GM06990 (cell line): ENCODE measurements at regions not wholly inside any gene's neighbourhood (a gene's known extent, or its start where the extent isn't known, plus 50 kb on each side); places are given as distances from the start of the nearest gene placed in this dataset.

Experiments used
- DNase-seq: peaks from one replicate; pipeline ENCODE4 v3.0.0-alpha.2; 2011; ENCODE audit not compliant: insufficient read length; ENCODE audit errors: extremely low read depth
- H3K27me3 ChIP-seq: replicated peaks from 2 replicates; pipeline ENCODE4 v1.6.0; 2011; ENCODE audit warnings: low read length; ENCODE audit not compliant: control insufficient read depth, insufficient read depth
- H3K36me3 ChIP-seq: 2 replicates; pipeline ENCODE4 v1.5.1; 2011; ENCODE audit warnings: low read length; ENCODE audit not compliant: control insufficient read depth, insufficient read depth
- H3K4me3 ChIP-seq: replicated peaks from 2 replicates; pipeline ENCODE4 v1.5.1; 2011; ENCODE audit warnings: low read depth, mild to moderate bottlenecking, control low read depth, low read length
- CTCF ChIP-seq: IDR thresholded peaks from 2 replicates; pipeline ENCODE4 v1.5.1; 2011; ENCODE audit warnings: low read length, control low read depth, mild to moderate bottlenecking, inconsistent platforms; ENCODE audit not compliant: insufficient read depth, poor library complexity, severe bottlenecking

- Histone ChIP-seq H3K27me3 (no peaks in the 10 kb centered on the region), H3K4me3 (no peak overlapping the region), H3K36me3 (no peaks in the 10 kb centered on the region)
- no peak for TF ChIP-seq CTCF
- no peak for DNase-seq
Observed at GRCh38 chr6:47169785-47170616, 127.9 kb upstream of the ADGRF1 start.

- Histone ChIP-seq H3K36me3 (no peaks in the 10 kb centered on the region), H3K27me3 (no peaks in the 10 kb centered on the region), H3K4me3 (no peak overlapping the region)
- TF ChIP-seq CTCF, result no peak
- no peak for DNase-seq
Observed at GRCh38 chr6:47168180-47168579, 126.0 kb upstream of the ADGRF1 start.

GRCh38 chr6:47165918-47166317, 123.8 kb upstream of the ADGRF1 start:
- no peaks in the 10 kb centered on the region for H3K36me3 ChIP-seq
- DNase-seq, result peak; percentile 46
- TF ChIP-seq CTCF, result no peak
- no peak overlapping the region for H3K4me3 ChIP-seq
- H3K27me3 ChIP-seq, result no peaks in the 10 kb centered on the region

GRCh38 chr6:47164877-47165276, 122.7 kb upstream of the ADGRF1 start:
- DNase-seq, result no peak
- no peak for TF ChIP-seq CTCF
- H3K4me3 ChIP-seq, result no peak overlapping the region

GRCh38 chr6:47163536-47163935, 121.4 kb upstream of the ADGRF1 start:
- Histone ChIP-seq H3K27me3 (no peaks in the 10 kb centered on the region), H3K4me3 (no peak overlapping the region), H3K36me3 (no peaks in the 10 kb centered on the region)
- peak; percentile 34 for DNase-seq
- no peak for TF ChIP-seq CTCF

More at GRCh38 chr6:47164877-47165276, 122.7 kb upstream of the ADGRF1 start:
- Histone ChIP-seq H3K27me3 (no peaks in the 10 kb centered on the region), H3K36me3 (no peaks in the 10 kb centered on the region)
